K562 (cell line): ENCODE measurements at regions not wholly inside any gene's neighbourhood (a gene's known extent, or its start where the extent isn't known, plus 50 kb on each side); places are given as distances from the start of the nearest gene placed in this dataset.

ENCODE experiments used
- ELF1 ChIP-seq: fragments of 200-800 bp; sonication (Bioruptor generic); IDR thresholded peaks from 2 replicates; pipeline ENCODE4 v1.6.1; 2016; ENCODE audit warnings: missing genetic modification characterization, missing compliant biosample characterization
- ELF4 ChIP-seq: fragments of 450-650 bp; formaldehyde crosslinking; IDR thresholded peaks from 2 replicates; pipeline ENCODE4 v1.4.0; 2022; ENCODE audit warnings: missing genetic modification characterization
- EZH2 ChIP-seq: IDR thresholded peaks from 2 replicates; pipeline ENCODE4 v1.6.1; 2012; ENCODE audit warnings: low read depth, mild to moderate bottlenecking, inconsistent platforms, low read length, borderline replicate concordance
- FUS ChIP-seq: fragments of 200-400 bp; formaldehyde crosslinking; optimal IDR thresholded peaks from 2 replicates; pipeline ENCODE3; 2017; ENCODE audit warnings: low read depth, low read length
- TAF1 ChIP-seq: IDR thresholded peaks from 2 replicates; pipeline ENCODE4 v1.6.1; 2011; ENCODE audit warnings: mild to moderate bottlenecking, low read length, moderate library complexity; ENCODE audit not compliant: insufficient read depth, control insufficient read depth, severe bottlenecking; ENCODE audit errors: extremely low read depth
- TARDBP ChIP-seq: fragments of 450-650 bp; IDR thresholded peaks from 2 replicates; pipeline ENCODE4 v1.6.1; 2016
- ZBTB2 ChIP-seq: fragments of 450-650 bp; IDR thresholded peaks from 2 replicates; pipeline ENCODE4 v1.6.1; 2016; ENCODE audit warnings: antibody characterized with exemption
- ZFP36 ChIP-seq: fragments of 150-350 bp; IDR thresholded peaks from 2 replicates; pipeline ENCODE4 v1.6.1; 2018; ENCODE audit warnings: low read length, low read depth; ENCODE audit not compliant: partially characterized antibody
- ZNF24 ChIP-seq: fragments of 450-650 bp; IDR thresholded peaks from 2 replicates; pipeline ENCODE4 v1.6.1; 2016
- TF ChIP-seq, protein P1 (sequence below), 2 experiments: fragments of 450-650 bp in 1 of 2; IDR thresholded peaks; 2 replicates each; pipeline ENCODE4 v1.6.1; 2011 to 2017; ENCODE audit warnings: low read depth in 2 of 2, antibody characterized with exemption in 1 of 2, borderline replicate concordance in 1 of 2, low read length in 1 of 2, mild to moderate bottlenecking in 1 of 2, mixed read lengths in 1 of 2; ENCODE audit not compliant: control insufficient read depth in 1 of 2
- TF ChIP-seq, protein P2 (sequence below), 3 experiments: IDR thresholded peaks in 2 of 3; conservative IDR thresholded peaks in 1 of 3; 2 replicates each; pipeline ENCODE4 v1.5.1; 2011 to 2012; ENCODE audit warnings: low read length in 3 of 3, mild to moderate bottlenecking in 3 of 3, control low read depth in 2 of 3, improper control_type of control experiment in 1 of 3, inconsistent platforms in 1 of 3, low read depth in 1 of 3, mixed read lengths in 1 of 3, moderate library complexity in 1 of 3; ENCODE audit not compliant: insufficient read depth in 2 of 3

DNA sequence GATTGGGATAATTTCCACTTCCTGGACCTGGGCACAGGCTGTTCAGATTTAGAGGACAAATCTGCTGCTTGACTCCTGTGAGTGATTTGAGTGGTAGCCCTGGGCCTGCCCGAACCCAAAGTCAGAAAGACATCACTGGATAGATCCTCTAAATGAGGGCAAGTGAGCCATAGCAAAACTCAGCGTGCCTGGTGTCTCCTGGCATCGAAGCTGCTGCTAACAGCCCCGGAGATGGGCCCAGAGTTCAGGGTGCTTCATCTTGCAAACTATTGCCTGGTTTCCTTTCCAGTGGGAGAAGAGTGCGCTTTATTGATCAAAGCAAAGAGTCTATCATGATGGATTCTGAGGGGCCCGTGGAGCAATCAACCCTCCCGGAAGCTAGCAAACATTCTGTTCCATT is 153.1 kb upstream of the KLHL29 start:
- no peak for TF ChIP-seq TAF1
- TF ChIP-seq EZH2, result no peak
- no peak for TF ChIP-seq TARDBP
- no peak for TF ChIP-seq ELF1 (tag)
- TF ChIP-seq ZBTB2, result no peak
- TF ChIP-seq, protein P1, sequence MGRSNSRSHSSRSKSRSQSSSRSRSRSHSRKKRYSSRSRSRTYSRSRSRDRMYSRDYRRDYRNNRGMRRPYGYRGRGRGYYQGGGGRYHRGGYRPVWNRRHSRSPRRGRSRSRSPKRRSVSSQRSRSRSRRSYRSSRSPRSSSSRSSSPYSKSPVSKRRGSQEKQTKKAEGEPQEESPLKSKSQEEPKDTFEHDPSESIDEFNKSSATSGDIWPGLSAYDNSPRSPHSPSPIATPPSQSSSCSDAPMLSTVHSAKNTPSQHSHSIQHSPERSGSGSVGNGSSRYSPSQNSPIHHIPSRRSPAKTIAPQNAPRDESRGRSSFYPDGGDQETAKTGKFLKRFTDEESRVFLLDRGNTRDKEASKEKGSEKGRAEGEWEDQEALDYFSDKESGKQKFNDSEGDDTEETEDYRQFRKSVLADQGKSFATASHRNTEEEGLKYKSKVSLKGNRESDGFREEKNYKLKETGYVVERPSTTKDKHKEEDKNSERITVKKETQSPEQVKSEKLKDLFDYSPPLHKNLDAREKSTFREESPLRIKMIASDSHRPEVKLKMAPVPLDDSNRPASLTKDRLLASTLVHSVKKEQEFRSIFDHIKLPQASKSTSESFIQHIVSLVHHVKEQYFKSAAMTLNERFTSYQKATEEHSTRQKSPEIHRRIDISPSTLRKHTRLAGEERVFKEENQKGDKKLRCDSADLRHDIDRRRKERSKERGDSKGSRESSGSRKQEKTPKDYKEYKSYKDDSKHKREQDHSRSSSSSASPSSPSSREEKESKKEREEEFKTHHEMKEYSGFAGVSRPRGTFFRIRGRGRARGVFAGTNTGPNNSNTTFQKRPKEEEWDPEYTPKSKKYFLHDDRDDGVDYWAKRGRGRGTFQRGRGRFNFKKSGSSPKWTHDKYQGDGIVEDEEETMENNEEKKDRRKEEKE (IDR thresholded peaks at IDR 0.05; ENCODE audit: borderline replicate concordance in 1 of 2, control insufficient read depth in 1 of 2, low read depth in 2 of 2, low read length in 1 of 2), result no peak
- TF ChIP-seq, protein P2, sequence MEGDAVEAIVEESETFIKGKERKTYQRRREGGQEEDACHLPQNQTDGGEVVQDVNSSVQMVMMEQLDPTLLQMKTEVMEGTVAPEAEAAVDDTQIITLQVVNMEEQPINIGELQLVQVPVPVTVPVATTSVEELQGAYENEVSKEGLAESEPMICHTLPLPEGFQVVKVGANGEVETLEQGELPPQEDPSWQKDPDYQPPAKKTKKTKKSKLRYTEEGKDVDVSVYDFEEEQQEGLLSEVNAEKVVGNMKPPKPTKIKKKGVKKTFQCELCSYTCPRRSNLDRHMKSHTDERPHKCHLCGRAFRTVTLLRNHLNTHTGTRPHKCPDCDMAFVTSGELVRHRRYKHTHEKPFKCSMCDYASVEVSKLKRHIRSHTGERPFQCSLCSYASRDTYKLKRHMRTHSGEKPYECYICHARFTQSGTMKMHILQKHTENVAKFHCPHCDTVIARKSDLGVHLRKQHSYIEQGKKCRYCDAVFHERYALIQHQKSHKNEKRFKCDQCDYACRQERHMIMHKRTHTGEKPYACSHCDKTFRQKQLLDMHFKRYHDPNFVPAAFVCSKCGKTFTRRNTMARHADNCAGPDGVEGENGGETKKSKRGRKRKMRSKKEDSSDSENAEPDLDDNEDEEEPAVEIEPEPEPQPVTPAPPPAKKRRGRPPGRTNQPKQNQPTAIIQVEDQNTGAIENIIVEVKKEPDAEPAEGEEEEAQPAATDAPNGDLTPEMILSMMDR (IDR thresholded peaks at IDR 0.05 in 2 of 3, conservative IDR thresholded peaks at IDR 0.05 in 1 of 3; ENCODE audit: insufficient read depth in 2 of 3, low read depth in 1 of 3, low read length in 3 of 3), result no peak
- no peak for TF ChIP-seq ZNF24
- TF ChIP-seq ELF4 (CRISPR knock-in tag), result no peak
- no peak for TF ChIP-seq FUS
- TF ChIP-seq ZFP36, result no peak
